ENCODE measurements at regions not wholly inside any gene's neighbourhood (a gene's known extent, or its start where the extent isn't known, plus 50 kb on each side); places are given as distances from the start of the nearest gene placed in this dataset.

DNA sequence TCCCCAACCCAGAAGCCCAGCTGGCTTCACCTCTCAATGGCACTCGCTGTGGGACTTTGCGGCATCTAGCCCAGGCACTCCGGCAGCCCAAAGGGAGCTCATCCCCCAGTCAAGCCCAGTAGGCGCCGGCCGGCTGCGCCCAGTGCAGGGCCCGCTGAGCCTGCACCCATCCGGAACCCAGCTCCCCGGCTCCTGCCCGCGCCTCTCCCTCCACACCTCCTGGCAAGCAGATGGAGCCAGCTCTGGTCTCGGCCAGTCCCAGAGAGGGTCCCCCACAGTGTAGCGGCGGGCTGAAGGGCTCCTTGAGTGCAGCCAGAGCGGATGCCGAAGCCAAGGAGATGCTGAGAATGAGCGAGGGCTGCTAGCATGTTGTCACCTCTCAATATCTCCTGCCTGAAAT is 116.8 kb upstream of the UGT8 start:
- H3K36me3 ChIP-seq, result no peaks in the 10 kb centered on the region
- WGBS, 3 donors, result 92 to 95% (median 93%) methylated on average over 18 of the region's 18 CpGs
- TF ChIP-seq POLR2A (IDR thresholded peaks at IDR 0.05) (no peak), EP300 (IDR thresholded peaks at IDR 0.05) (no peak), CTCF (IDR thresholded peaks at IDR 0.05) (no peak)
- H3K27ac ChIP-seq, result no peak overlapping the region
- no peak for DNase-seq
- no peaks in the 10 kb centered on the region for H3K27me3 ChIP-seq
- no peaks in the 10 kb centered on the region for H3K9me3 ChIP-seq
- H3K4me3 ChIP-seq, result no peak overlapping the region
- no peaks in the 10 kb centered on the region for H3K4me1 ChIP-seq (ENCODE audit: insufficient read depth)
- intact Hi-C loops (cut with DNase I), result no loop called here

GRCh38 chr4:114487101-114487500 is 111.5 kb upstream of the UGT8 start:
- WGBS, 3 donors, result 91 to 94% (median 92%) methylated on average over 3 of the region's 3 CpGs
- no peaks in the 10 kb centered on the region for H3K27me3 ChIP-seq
- no peak for DNase-seq
- no peak overlapping the region for H3K27ac ChIP-seq
- no peaks in the 10 kb centered on the region for H3K4me1 ChIP-seq (ENCODE audit: insufficient read depth)
- H3K4me3 ChIP-seq, result no peak overlapping the region
- H3K36me3 ChIP-seq, result no peaks in the 10 kb centered on the region
- intact Hi-C loops (cut with DNase I), result no loop called here
- TF ChIP-seq EP300 (IDR thresholded peaks at IDR 0.05) (no peak), CTCF (IDR thresholded peaks at IDR 0.05) (no peak), POLR2A (IDR thresholded peaks at IDR 0.05) (no peak)
- H3K9me3 ChIP-seq, result no peaks in the 10 kb centered on the region

DNA sequence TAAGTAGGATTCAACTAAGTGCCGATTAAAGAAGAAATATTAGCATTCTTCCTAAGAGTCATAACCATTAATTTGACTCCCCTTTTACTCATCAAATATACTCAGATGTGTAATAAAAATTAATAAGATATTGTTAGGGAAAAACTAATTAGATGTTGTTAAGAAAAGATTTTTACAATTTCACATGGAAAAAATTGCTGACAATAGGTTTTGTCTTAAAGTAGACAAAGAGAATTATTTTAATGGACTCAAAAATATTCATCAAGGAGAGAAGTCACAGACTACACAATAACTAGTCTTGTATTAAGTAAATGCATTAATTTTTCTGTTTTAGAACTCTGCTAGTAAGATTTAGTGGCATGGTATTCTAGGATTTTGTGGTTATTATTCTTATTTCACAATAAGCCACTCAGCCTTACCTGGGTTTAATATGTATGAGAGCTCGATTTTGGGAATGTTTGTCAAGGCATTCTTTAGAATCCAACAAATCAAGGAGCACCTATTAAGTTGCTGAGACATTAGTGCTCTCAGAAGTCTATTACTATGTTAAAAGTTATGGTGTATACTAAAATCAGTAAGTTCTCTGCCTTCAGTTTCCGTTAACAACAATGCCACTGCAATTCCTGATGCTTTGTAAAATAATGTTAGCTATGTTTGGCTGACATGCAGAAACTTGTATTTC is 110.2 kb upstream of the UGT8 start:
- no peak for DNase-seq
- Histone ChIP-seq H3K36me3 (no peaks in the 10 kb centered on the region), H3K9me3 (no peaks in the 10 kb centered on the region), H3K27ac (no peak overlapping the region), H3K4me3 (no peak overlapping the region), H3K27me3 (no peaks in the 10 kb centered on the region), H3K4me1 (ENCODE audit: insufficient read depth) (no peaks in the 10 kb centered on the region)
- TF ChIP-seq EP300 (IDR thresholded peaks at IDR 0.05) (no peak), POLR2A (IDR thresholded peaks at IDR 0.05) (no peak), CTCF (IDR thresholded peaks at IDR 0.05) (no peak)
- 63 to 75% (median 65%) methylated on average over 3 of the region's 3 CpGs for WGBS, 3 donors
- intact Hi-C loops (cut with DNase I), result no loop called here

DNA sequence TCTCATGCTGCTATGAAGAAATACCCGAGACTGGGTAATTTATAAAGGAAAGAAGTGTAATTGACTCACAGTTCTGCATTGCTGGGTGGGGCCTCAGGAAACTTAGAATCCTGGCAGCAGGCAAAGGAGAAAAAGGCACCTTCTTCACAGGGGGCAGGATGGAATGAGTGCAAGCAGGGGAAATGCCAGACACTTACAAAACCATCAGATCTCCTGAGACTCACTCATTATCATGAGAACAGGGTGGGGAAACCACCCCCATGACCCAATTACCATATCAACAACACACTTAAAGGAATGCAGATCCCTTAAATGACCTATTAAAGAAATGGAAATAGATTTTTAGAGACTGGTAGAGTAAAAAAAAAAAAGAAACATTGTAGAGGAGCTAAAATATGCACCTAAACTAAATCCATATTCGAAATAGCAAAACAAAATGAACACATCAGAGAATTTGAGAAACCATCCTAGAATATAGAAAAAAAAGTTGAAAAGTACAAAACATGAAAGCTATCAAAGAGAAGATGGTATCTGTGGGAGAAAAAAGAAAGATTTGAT is 104.3 kb upstream of the UGT8 start:
- H3K36me3 ChIP-seq, result no peaks in the 10 kb centered on the region
- H3K27ac ChIP-seq, result no peak overlapping the region
- no peak overlapping the region for H3K4me3 ChIP-seq
- no peaks in the 10 kb centered on the region for H3K27me3 ChIP-seq
- H3K9me3 ChIP-seq, result no peaks in the 10 kb centered on the region
- H3K4me1 ChIP-seq (ENCODE audit: insufficient read depth), result no peaks in the 10 kb centered on the region
- no peak for DNase-seq
- TF ChIP-seq EP300 (IDR thresholded peaks at IDR 0.05) (no peak), POLR2A (IDR thresholded peaks at IDR 0.05) (no peak), CTCF (IDR thresholded peaks at IDR 0.05) (no peak)
- 70 to 75% (median 71%) methylated on average over 2 of the region's 2 CpGs for WGBS, 3 donors
- intact Hi-C loops (cut with DNase I), result no loop called here

Measured in ovary (tissue), 7 donors.